H1 (cell line): ENCODE measurements at regions not wholly inside any gene's neighbourhood (a gene's known extent, or its start where the extent isn't known, plus 50 kb on each side); places are given as distances from the start of the nearest gene placed in this dataset.
"Not testable (repeated sequence)": the region's sequence is repeated elsewhere in the genome, so short reads cannot be mapped to it uniquely, and the experiment has no call there.

Source experiments
- CTCF ChIA-PET: fragments of 300-600 bp; sonication (Branson Sonifier 250); formaldehyde crosslinking; loops from one replicate; lab custom pipeline; 2021; ENCODE audit not compliant: partially characterized antibody; lab: Charles Lee
- POLR2A ChIA-PET: fragments of 300-600 bp; sonication (Branson Sonifier 250); formaldehyde crosslinking; loops from one replicate; lab custom pipeline; 2021; ENCODE audit warnings: inconsistent platforms; ENCODE audit not compliant: partially characterized antibody; lab: Charles Lee
- DNase-seq, 2 experiments: peaks; one replicate each; pipeline versions ENCODE4 v3.0.0 to v3.0.0-alpha.2; 2010 to 2022; ENCODE audit warnings: low spot score in 2 of 2, low read depth in 1 of 2, mixed read lengths in 1 of 2
- FAIRE-seq: peaks from 2 replicates; lab custom pipeline; 2011; peaks lifted over from hg19 to GRCh38; lab: Jason Lieb, UNC
- H2AFZ ChIP-seq: 2 replicates; pipeline ENCODE4 v1.8.1; 2012; ENCODE audit warnings: low read length, inconsistent platforms
- H2AK5ac ChIP-seq: 2 replicates; pipeline ENCODE4 v1.6.1; 2013; ENCODE audit warnings: low read depth, low read length
- H2BK120ac ChIP-seq: replicated peaks from 2 replicates; pipeline ENCODE3; 2013; ENCODE audit warnings: low read depth, low read length, inconsistent platforms
- H2BK12ac ChIP-seq: 2 replicates; pipeline ENCODE4 v1.6.1; 2013; ENCODE audit warnings: low read depth, low read length
- H2BK15ac ChIP-seq: 2 replicates; pipeline ENCODE4 v1.6.1; 2013; ENCODE audit warnings: low read length
- H2BK20ac ChIP-seq: 2 replicates; pipeline ENCODE4 v1.6.1; 2013; ENCODE audit warnings: low read length
- H2BK5ac ChIP-seq: 2 replicates; pipeline ENCODE4 v1.6.1; 2013; ENCODE audit warnings: low read depth, low read length
- H3K14ac ChIP-seq: 2 replicates; pipeline ENCODE4 v1.6.1; 2013; ENCODE audit warnings: inconsistent platforms; ENCODE audit not compliant: insufficient read length
- H3K18ac ChIP-seq: 2 replicates; pipeline ENCODE4 v1.6.1; 2013; ENCODE audit warnings: low read length; ENCODE audit errors: extremely low read depth
- H3K23ac ChIP-seq: 2 replicates; pipeline ENCODE4 v1.6.1; 2013; ENCODE audit warnings: inconsistent platforms; ENCODE audit not compliant: insufficient read length
- H3K23me2 ChIP-seq: 2 replicates; pipeline ENCODE4 v1.6.1; 2013; ENCODE audit warnings: low read depth, low read length
- H3K27ac ChIP-seq: 2 replicates; pipeline ENCODE4 v1.6.1; 2011; ENCODE audit warnings: low read depth, low read length, inconsistent platforms
- H3K27me3 ChIP-seq, 4 experiments: replicated peaks in 1 of 4; 1 replicate in 1 of 4; 2 replicates in 3 of 4; pipeline versions ENCODE4 v1.6.1 to v1.8.1; 2011 to 2013; ENCODE audit warnings: low read length in 3 of 4, mild to moderate bottlenecking in 3 of 4, inconsistent platforms in 2 of 4, mixed read lengths in 2 of 4, moderate library complexity in 1 of 4; ENCODE audit not compliant: control insufficient read depth in 3 of 4, insufficient read depth in 3 of 4; ENCODE audit errors: extremely low read depth in 1 of 4
- H3K36me3 ChIP-seq, 4 experiments: 2 replicates each; pipeline versions ENCODE4 v1.6.1 to v1.8.1; 2011 to 2013; ENCODE audit warnings: mild to moderate bottlenecking in 4 of 4, low read length in 3 of 4, moderate library complexity in 2 of 4, control low read depth in 1 of 4, inconsistent platforms in 1 of 4; ENCODE audit not compliant: insufficient read depth in 4 of 4, control insufficient read depth in 2 of 4
- H3K4ac ChIP-seq: replicated peaks from 2 replicates; pipeline ENCODE3; 2013; ENCODE audit warnings: low read length, low read depth, mixed read lengths, inconsistent platforms; ENCODE audit not compliant: insufficient read length
- H3K4me1 ChIP-seq, 4 experiments: replicated peaks in 1 of 4; 1 replicate in 1 of 4; 2 replicates in 3 of 4; pipeline versions ENCODE4 v1.6.1 to v1.8.1; 2011 to 2013; ENCODE audit warnings: low read length in 3 of 4, inconsistent platforms in 2 of 4, mixed read lengths in 1 of 4; ENCODE audit not compliant: insufficient read depth in 4 of 4, control insufficient read depth in 3 of 4
- H3K4me2 ChIP-seq, 2 experiments: 2 replicates each; pipeline versions ENCODE4 v1.6.1 to v1.8.1; 2011 to 2013; ENCODE audit warnings: low read depth in 2 of 2, low read length in 2 of 2, control low read depth in 1 of 2, inconsistent platforms in 1 of 2, mild to moderate bottlenecking in 1 of 2; ENCODE audit not compliant: insufficient read depth in 1 of 2
- H3K4me3 ChIP-seq, 4 experiments: fragments of 200-600, 300-600 bp in 1 of 4; sonication (generic), shearing (Covaris generic), sonication (Bioruptor Twin) in 1 of 4; 2 replicates each; pipeline versions ENCODE4 v1.5.1 to v1.8.1; 2011 to 2016; ENCODE audit warnings: low read length in 4 of 4, low read depth in 3 of 4, control low read depth in 2 of 4, inconsistent platforms in 2 of 4, mild to moderate bottlenecking in 2 of 4, mixed read lengths in 1 of 4, moderate library complexity in 1 of 4; ENCODE audit not compliant: insufficient read depth in 2 of 4; ENCODE audit errors: extremely low read depth in 1 of 4
- H3K56ac ChIP-seq: replicated peaks from 2 replicates; pipeline ENCODE3; 2013; ENCODE audit warnings: low read depth, mild to moderate bottlenecking, mixed read lengths, low read length, inconsistent platforms; ENCODE audit not compliant: insufficient read length
- H3K79me1 ChIP-seq: 2 replicates; pipeline ENCODE4 v1.6.1; 2013; ENCODE audit warnings: low read depth, low read length, control low read depth
- H3K79me2 ChIP-seq, 2 experiments: 2 replicates each; pipeline versions ENCODE4 v1.6.1 to v1.8.1; 2012 to 2013; ENCODE audit warnings: low read length in 2 of 2, mild to moderate bottlenecking in 2 of 2, inconsistent platforms in 1 of 2; ENCODE audit not compliant: insufficient read depth in 2 of 2, control insufficient read depth in 1 of 2
- H3K9ac ChIP-seq, 4 experiments: replicated peaks in 1 of 4; 1 replicate in 1 of 4; 2 replicates in 3 of 4; pipeline versions ENCODE4 v1.6.1 to v1.8.1; 2011 to 2013; ENCODE audit warnings: low read depth in 3 of 4, low read length in 3 of 4, control low read depth in 2 of 4, mild to moderate bottlenecking in 2 of 4, moderate library complexity in 2 of 4, inconsistent platforms in 1 of 4; ENCODE audit errors: extremely low read depth in 1 of 4
- H3K9me3 ChIP-seq, 2 experiments: 2 replicates each; pipeline versions ENCODE4 v1.6.1 to v1.8.1; 2012 to 2013; ENCODE audit warnings: mild to moderate bottlenecking in 2 of 2, moderate library complexity in 2 of 2, control low read depth in 1 of 2, inconsistent platforms in 1 of 2, low read depth in 1 of 2, low read length in 1 of 2, mixed read lengths in 1 of 2; ENCODE audit not compliant: insufficient read depth in 2 of 2
- H4K20me1 ChIP-seq, 2 experiments: replicated peaks in 1 of 2; 2 replicates each; pipeline versions ENCODE3 to v1.8.1; 2011 to 2013; ENCODE audit warnings: inconsistent platforms in 2 of 2, low read length in 2 of 2, mild to moderate bottlenecking in 1 of 2; ENCODE audit not compliant: insufficient read depth in 2 of 2, control insufficient read depth in 1 of 2
- H4K5ac ChIP-seq: 2 replicates; pipeline ENCODE4 v1.6.1; 2013; ENCODE audit warnings: low read length, low read depth, mixed read lengths, inconsistent platforms; ENCODE audit not compliant: insufficient read length
- H4K8ac ChIP-seq: 2 replicates; pipeline ENCODE4 v1.8.0; 2013; ENCODE audit warnings: mild to moderate bottlenecking, moderate library complexity, low read length, inconsistent platforms; ENCODE audit not compliant: insufficient read depth; ENCODE audit errors: extremely low read depth
- H4K91ac ChIP-seq: replicated peaks from 2 replicates; pipeline ENCODE3; 2013; ENCODE audit warnings: low read length, mixed read lengths, inconsistent platforms; ENCODE audit not compliant: insufficient read length
- WGBS, 2 experiments: shearing (Covaris generic) in 1 of 2; methylation state at CpG; one replicate each; pipeline versions ENCODE4 v1.1.6 to v1.1.7; 2013 to 2015; ENCODE audit warnings: low lambda C conversion rate in 2 of 2, mixed read lengths in 2 of 2, inconsistent platforms in 1 of 2, low coverage in 1 of 2, missing lambda C conversion rate in 1 of 2; ENCODE audit not compliant: insufficient replicate concordance in 2 of 2, insufficient coverage in 1 of 2, insufficient read length in 1 of 2; ENCODE audit errors: extremely low coverage in 1 of 2, missing lambda C conversion rate in 1 of 2; 5-methylcytosine and 5-hydroxymethylcytosine counted together

- H3K4me1 ChIP-seq, H3K9ac ChIP-seq, H4K91ac ChIP-seq, H3K27me3 ChIP-seq, CTCF ChIA-PET, H3K79me2 ChIP-seq, H2BK12ac ChIP-seq, H3K23ac ChIP-seq, H2BK120ac ChIP-seq, H4K5ac ChIP-seq, H3K14ac ChIP-seq, H3K56ac ChIP-seq, H3K23me2 ChIP-seq, FAIRE-seq, H3K79me1 ChIP-seq, H2BK20ac ChIP-seq, H3K36me3 ChIP-seq, H2AFZ ChIP-seq, H3K18ac ChIP-seq, DNase-seq, H3K4me2 ChIP-seq, H3K4ac ChIP-seq, H2BK5ac ChIP-seq, H2AK5ac ChIP-seq, POLR2A ChIA-PET, H3K27ac ChIP-seq, H3K4me3 ChIP-seq, H4K20me1 ChIP-seq, H2BK15ac ChIP-seq, H4K8ac ChIP-seq: not testable (repeated sequence)
- WGBS, 2 experiments: 78% methylated on average over 8 of the region's 14 CpGs; no CpG with 5 or more reads in 1 of the 2 experiments
- peaks cover 40 to 94% of the 10 kb centered on the region in 2 experiments; a peak in 3 of 4 replicates for H3K9me3 ChIP-seq
Measured at GRCh38 chr15:22254409-22255045, 174.2 kb downstream of the OR4M2 start.

DNA sequence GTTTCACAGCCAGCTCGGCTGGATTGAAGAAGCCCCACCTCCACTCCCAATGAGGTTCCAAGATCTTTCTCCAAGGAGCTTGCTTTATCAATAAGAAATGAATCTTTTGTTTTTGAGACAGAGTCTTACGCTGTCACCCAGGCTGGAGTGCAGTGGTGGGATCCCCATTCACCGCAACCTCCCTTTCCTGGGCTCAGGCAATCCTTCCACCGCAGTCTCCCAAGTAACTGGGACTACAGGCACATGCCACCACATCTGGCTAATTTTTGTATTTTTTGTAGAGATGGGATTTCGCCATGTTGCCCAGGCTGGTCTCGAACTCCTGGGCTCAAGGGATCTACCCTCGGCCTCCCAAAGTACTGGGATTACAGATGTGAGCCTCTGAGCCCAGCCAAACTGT is 175.3 kb downstream of the OR4M2 start:
- H2BK120ac ChIP-seq, H2BK20ac ChIP-seq, H3K79me1 ChIP-seq, H3K4me3 ChIP-seq, H3K18ac ChIP-seq, H2BK5ac ChIP-seq, H2BK12ac ChIP-seq, H4K20me1 ChIP-seq, H4K5ac ChIP-seq, H3K79me2 ChIP-seq, H4K8ac ChIP-seq, H3K27ac ChIP-seq, H3K4me2 ChIP-seq, H3K14ac ChIP-seq, H3K56ac ChIP-seq, H3K23me2 ChIP-seq, H2BK15ac ChIP-seq, H3K23ac ChIP-seq, H3K27me3 ChIP-seq, FAIRE-seq, H3K4me1 ChIP-seq, H4K91ac ChIP-seq, POLR2A ChIA-PET, H3K36me3 ChIP-seq, H2AFZ ChIP-seq, H3K9ac ChIP-seq, CTCF ChIA-PET, H2AK5ac ChIP-seq, H3K4ac ChIP-seq, DNase-seq: not testable (repeated sequence)
- 86% methylated on average over 7 of the region's 7 CpGs; no CpG with 5 or more reads in 1 of the 2 experiments for WGBS, 2 experiments
- peaks cover 32 to 94% of the 10 kb centered on the region in 2 experiments; a peak in 3 of 4 replicates for H3K9me3 ChIP-seq
